ENCODE measurements at regions not wholly inside any gene's neighbourhood (a gene's known extent, or its start where the extent isn't known, plus 50 kb on each side); places are given as distances from the start of the nearest gene placed in this dataset.
A peak's percentile ranks its signal among the peaks of the same experiment; 100 is the strongest.

GRCh38 chr4:110877778-110878370, 255.0 kb upstream of the PITX2 start:
- H3K27me3 ChIP-seq (ENCODE audit: insufficient read depth, low read length) = peaks cover 5% of the 10 kb centered on the region; the same call in 1 of the 2 replicates
- H3K36me3 ChIP-seq (ENCODE audit: insufficient read depth, low read length) = no peaks in the 10 kb centered on the region
- H3K27ac ChIP-seq (ENCODE audit: low read depth, low read length) = no peak overlapping the region
- H3K79me2 ChIP-seq (ENCODE audit: control insufficient read depth, insufficient read depth, low read length, unreplicated experiment) = no peaks in the 10 kb centered on the region
- H3K4me1 ChIP-seq (ENCODE audit: control insufficient read depth, insufficient read depth, low read length, unreplicated experiment) = no peaks in the 10 kb centered on the region
- no peak overlapping the region for H3K4me3 ChIP-seq (ENCODE audit: low read depth, low read length)
- no peak overlapping the region for H2AFZ ChIP-seq (ENCODE audit: low read length, unreplicated experiment)

GRCh38 chr4:110878413-110878812, 255.5 kb upstream of the PITX2 start:
- H3K27ac ChIP-seq (ENCODE audit: low read depth, low read length) = no peak overlapping the region
- no peaks in the 10 kb centered on the region for H3K36me3 ChIP-seq (ENCODE audit: insufficient read depth, low read length)
- H3K4me3 ChIP-seq (ENCODE audit: low read depth, low read length) = no peak overlapping the region
- no peak overlapping the region for H2AFZ ChIP-seq (ENCODE audit: low read length, unreplicated experiment)
- H3K27me3 ChIP-seq (ENCODE audit: insufficient read depth, low read length) = peaks cover 5% of the 10 kb centered on the region; the same call in 1 of the 2 replicates
- no peaks in the 10 kb centered on the region for H3K79me2 ChIP-seq (ENCODE audit: control insufficient read depth, insufficient read depth, low read length, unreplicated experiment)
- no peaks in the 10 kb centered on the region for H3K4me1 ChIP-seq (ENCODE audit: control insufficient read depth, insufficient read depth, low read length, unreplicated experiment)

DNA sequence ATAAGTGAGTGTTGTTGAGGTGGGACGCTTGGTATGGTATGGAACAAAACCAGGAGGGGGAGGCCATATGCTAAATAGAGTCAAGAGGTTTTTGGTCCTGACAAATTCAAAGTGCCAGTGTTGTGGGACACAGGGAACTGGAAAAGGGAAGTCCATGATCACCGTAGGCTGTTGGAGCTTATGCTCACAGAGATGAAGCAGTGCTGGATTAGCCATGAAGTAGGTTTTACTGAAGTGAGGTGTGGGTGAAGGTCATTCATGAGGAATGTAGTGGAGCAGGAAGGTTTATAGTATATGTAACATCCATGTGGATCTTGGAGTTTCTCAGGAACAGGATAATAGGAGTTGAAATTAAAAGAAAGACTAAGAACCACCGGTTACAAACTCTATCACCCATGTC, 256.1 kb upstream of the PITX2 start:
- H3K27ac ChIP-seq (ENCODE audit: low read depth, low read length) = no peak overlapping the region
- no peak overlapping the region for H3K4me3 ChIP-seq (ENCODE audit: low read depth, low read length)
- H3K4me1 ChIP-seq (ENCODE audit: control insufficient read depth, insufficient read depth, low read length, unreplicated experiment) = no peaks in the 10 kb centered on the region
- H3K27me3 ChIP-seq (ENCODE audit: insufficient read depth, low read length) = peaks cover 5% of the 10 kb centered on the region; the same call in 1 of the 2 replicates
- H2AFZ ChIP-seq (ENCODE audit: low read length, unreplicated experiment) = no peak overlapping the region
- H3K79me2 ChIP-seq (ENCODE audit: control insufficient read depth, insufficient read depth, low read length, unreplicated experiment) = no peaks in the 10 kb centered on the region
- H3K36me3 ChIP-seq (ENCODE audit: insufficient read depth, low read length) = no peaks in the 10 kb centered on the region

- H3K4me1 ChIP-seq (ENCODE audit: control insufficient read depth, insufficient read depth, low read length, unreplicated experiment) = no peaks in the 10 kb centered on the region
Measured at GRCh38 chr4:110886270-110886669, 263.4 kb upstream of the PITX2 start.

DNA sequence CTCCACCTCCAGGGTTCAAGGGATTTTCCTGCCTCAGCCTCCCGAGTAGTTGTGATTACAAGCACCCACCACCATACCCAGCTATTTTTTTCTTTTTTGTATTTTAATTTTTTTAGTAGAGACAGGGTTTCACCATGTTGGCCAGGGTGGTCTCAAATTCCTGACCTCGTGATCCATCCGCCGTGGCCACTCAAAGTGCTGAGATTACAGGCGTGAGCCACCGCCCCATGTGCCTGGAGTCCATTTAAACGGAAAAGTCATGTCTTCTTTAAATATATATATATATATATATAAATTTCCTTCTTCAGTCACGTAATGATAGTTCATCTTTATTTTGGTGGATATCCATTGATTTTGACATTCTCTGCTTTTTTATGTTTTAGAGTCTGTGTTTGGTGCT, 264.0 kb upstream of the PITX2 start:
- Histone ChIP-seq H3K79me2 (ENCODE audit: control insufficient read depth, insufficient read depth, low read length, unreplicated experiment) (no peaks in the 10 kb centered on the region), H3K4me1 (ENCODE audit: control insufficient read depth, insufficient read depth, low read length, unreplicated experiment) (no peaks in the 10 kb centered on the region), H3K36me3 (ENCODE audit: insufficient read depth, low read length) (no peaks in the 10 kb centered on the region), H3K27me3 (ENCODE audit: insufficient read depth, low read length) (peaks cover 4% of the 10 kb centered on the region; the same call in 1 of the 2 replicates), H3K4me3 (ENCODE audit: low read depth, low read length) (no peak overlapping the region), H2AFZ (ENCODE audit: low read length, unreplicated experiment) (no peak overlapping the region), H3K27ac (ENCODE audit: low read depth, low read length) (no peak overlapping the region)

More at GRCh38 chr4:110886270-110886669, 263.4 kb upstream of the PITX2 start:
- Histone ChIP-seq H2AFZ (ENCODE audit: low read length, unreplicated experiment) (no peak overlapping the region), H3K4me3 (ENCODE audit: low read depth, low read length) (no peak overlapping the region), H3K27ac (ENCODE audit: low read depth, low read length) (no peak overlapping the region), H3K36me3 (ENCODE audit: insufficient read depth, low read length) (no peaks in the 10 kb centered on the region), H3K79me2 (ENCODE audit: control insufficient read depth, insufficient read depth, low read length, unreplicated experiment) (no peaks in the 10 kb centered on the region), H3K27me3 (ENCODE audit: insufficient read depth, low read length) (peaks cover 4% of the 10 kb centered on the region; the same call in 1 of the 2 replicates)

DNA sequence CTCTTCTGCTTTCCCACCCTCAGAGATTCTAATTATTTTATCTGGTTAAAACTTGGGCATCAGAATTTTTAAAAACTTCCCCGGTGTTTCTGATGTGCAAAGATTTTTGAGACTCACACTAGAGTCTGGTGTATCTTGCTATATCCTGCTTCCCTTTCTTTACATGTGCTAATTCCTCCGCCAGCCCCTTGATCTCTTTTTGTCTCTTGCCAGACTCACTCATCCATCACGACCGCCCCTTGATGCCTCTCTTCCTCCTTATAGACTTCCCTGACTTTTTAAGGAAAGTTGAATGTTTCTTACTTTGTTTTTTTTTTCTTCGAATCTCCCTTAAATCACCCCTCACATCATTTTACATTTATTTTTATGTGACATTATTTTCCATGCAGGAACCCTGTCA, 274.9 kb upstream of the PITX2 start:
- Histone ChIP-seq H2AFZ (ENCODE audit: low read length, unreplicated experiment) (peak overlapping the region; percentile 23), H3K36me3 (ENCODE audit: insufficient read depth, low read length) (no peaks in the 10 kb centered on the region), H3K27ac (ENCODE audit: low read depth, low read length) (no peak overlapping the region), H3K79me2 (ENCODE audit: control insufficient read depth, insufficient read depth, low read length, unreplicated experiment) (no peaks in the 10 kb centered on the region), H3K4me3 (ENCODE audit: low read depth, low read length) (no peak overlapping the region), H3K27me3 (ENCODE audit: insufficient read depth, low read length) (peaks cover 8% of the 10 kb centered on the region), H3K4me1 (ENCODE audit: control insufficient read depth, insufficient read depth, low read length, unreplicated experiment) (no peaks in the 10 kb centered on the region)

DNA sequence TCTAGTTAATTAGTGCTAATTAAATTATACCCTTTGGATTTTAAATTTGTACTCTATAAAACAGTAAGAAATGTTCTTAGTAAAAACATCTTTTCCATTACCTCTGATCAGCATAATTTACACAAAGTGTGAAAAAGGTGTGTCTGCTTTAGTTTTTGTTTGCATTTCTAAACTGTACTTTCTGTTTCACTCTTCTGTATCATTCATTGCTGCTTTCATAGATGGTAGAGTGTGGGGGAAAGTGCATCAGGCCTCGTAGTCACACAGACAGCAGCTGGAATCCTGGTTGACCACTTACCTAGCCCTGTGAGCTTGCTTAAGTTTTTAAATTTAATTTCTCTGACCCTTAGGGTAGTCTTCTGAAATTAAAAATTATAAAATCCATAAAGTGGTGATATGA, 275.4 kb upstream of the PITX2 start:
- Histone ChIP-seq H3K27me3 (ENCODE audit: insufficient read depth, low read length) (peaks cover 13% of the 10 kb centered on the region), H3K27ac (ENCODE audit: low read depth, low read length) (no peak overlapping the region), H3K4me3 (ENCODE audit: low read depth, low read length) (no peak overlapping the region), H3K36me3 (ENCODE audit: insufficient read depth, low read length) (no peaks in the 10 kb centered on the region), H3K79me2 (ENCODE audit: control insufficient read depth, insufficient read depth, low read length, unreplicated experiment) (no peaks in the 10 kb centered on the region), H3K4me1 (ENCODE audit: control insufficient read depth, insufficient read depth, low read length, unreplicated experiment) (no peaks in the 10 kb centered on the region), H2AFZ (ENCODE audit: low read length, unreplicated experiment) (no peak overlapping the region)

- Histone ChIP-seq H3K27ac (ENCODE audit: low read depth, low read length) (no peak overlapping the region), H3K4me1 (ENCODE audit: control insufficient read depth, insufficient read depth, low read length, unreplicated experiment) (no peaks in the 10 kb centered on the region), H3K4me3 (ENCODE audit: low read depth, low read length) (no peak overlapping the region), H3K79me2 (ENCODE audit: control insufficient read depth, insufficient read depth, low read length, unreplicated experiment) (no peaks in the 10 kb centered on the region), H3K36me3 (ENCODE audit: insufficient read depth, low read length) (no peaks in the 10 kb centered on the region), H2AFZ (ENCODE audit: low read length, unreplicated experiment) (no peak overlapping the region), H3K27me3 (ENCODE audit: insufficient read depth, low read length) (peaks cover 31% of the 10 kb centered on the region)
Measured at GRCh38 chr4:110900213-110900769, 277.4 kb upstream of the PITX2 start.

DNA sequence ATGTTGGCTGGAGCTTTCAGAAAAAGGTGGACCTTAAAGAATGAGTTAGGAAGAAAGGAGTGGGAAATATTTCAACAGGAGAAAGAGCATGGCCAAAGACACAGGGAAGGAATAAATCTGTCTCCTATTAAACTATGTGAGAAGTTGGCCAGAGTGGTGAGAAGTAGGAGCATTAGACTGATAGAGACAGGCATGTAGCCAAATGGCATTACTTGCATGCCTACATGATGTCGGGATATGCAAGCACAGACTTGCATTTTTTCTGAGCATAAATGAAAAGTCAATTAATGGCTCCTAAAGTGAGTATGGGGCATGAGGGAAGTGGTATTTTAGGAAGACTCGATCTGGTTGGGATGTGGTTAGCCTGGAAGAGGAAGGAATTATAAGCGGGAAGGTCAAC, 279.6 kb upstream of the PITX2 start:
- H3K79me2 ChIP-seq (ENCODE audit: control insufficient read depth, insufficient read depth, low read length, unreplicated experiment) = no peaks in the 10 kb centered on the region
- H2AFZ ChIP-seq (ENCODE audit: low read length, unreplicated experiment) = no peak overlapping the region
- peaks cover 41% of the 10 kb centered on the region for H3K27me3 ChIP-seq (ENCODE audit: insufficient read depth, low read length)
- no peaks in the 10 kb centered on the region for H3K4me1 ChIP-seq (ENCODE audit: control insufficient read depth, insufficient read depth, low read length, unreplicated experiment)
- no peaks in the 10 kb centered on the region for H3K36me3 ChIP-seq (ENCODE audit: insufficient read depth, low read length)
- no peak overlapping the region for H3K4me3 ChIP-seq (ENCODE audit: low read depth, low read length)
- H3K27ac ChIP-seq (ENCODE audit: low read depth, low read length) = no peak overlapping the region

DNA sequence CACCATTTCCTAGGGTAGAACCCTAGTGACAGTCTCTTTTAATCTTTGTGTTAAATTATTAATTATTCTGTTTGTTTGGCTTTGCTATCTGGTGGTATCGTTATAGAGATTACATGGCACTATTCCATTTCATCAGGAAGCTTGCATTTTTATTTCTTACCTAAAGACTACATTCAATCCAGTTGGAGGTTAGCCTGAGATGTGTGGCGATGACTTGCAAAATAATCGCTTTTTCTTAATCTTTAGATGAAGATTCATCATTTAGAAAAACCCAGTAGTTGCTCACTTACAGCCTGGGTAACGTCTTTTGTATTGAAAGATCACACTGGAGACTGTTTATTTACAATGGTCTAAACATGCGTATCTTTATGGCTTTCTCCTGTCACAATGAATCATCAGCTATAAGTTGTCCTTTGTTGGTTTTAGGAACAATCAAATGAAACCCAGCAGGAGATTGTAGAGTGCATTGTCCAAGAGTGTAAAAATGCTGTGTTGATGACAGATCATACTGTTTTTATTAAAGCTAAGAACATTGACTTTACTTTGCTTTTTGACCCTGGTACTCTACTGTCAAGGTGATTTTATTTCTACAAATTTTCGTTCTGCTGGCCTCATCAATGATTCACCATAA, 281.7 kb upstream of the PITX2 start:
- H3K4me3 ChIP-seq (ENCODE audit: low read depth, low read length) = no peak overlapping the region
- no peak overlapping the region for H3K27ac ChIP-seq (ENCODE audit: low read depth, low read length)
- H3K36me3 ChIP-seq (ENCODE audit: insufficient read depth, low read length) = no peaks in the 10 kb centered on the region

DNA sequence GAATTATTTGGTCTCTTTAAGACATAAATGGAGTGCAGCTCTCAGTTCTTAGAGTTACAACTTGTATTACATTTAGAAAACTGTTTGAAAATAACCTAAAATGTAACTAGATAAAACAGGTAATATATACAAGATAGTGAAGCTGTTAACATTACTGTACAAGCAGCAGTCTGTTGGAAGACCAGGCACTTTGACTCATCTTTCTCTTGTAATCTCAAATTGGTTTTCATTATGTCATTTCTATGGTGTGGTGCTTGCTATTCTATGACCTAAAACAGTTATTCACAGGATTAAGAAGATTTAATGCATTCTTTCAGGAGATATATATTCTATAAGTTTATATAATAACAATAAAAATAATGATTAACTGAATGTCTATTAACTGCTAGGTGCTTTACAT, 282.5 kb upstream of the PITX2 start:
- peaks cover 41% of the 10 kb centered on the region for H3K27me3 ChIP-seq (ENCODE audit: insufficient read depth, low read length)
- no peaks in the 10 kb centered on the region for H3K36me3 ChIP-seq (ENCODE audit: insufficient read depth, low read length)
- no peaks in the 10 kb centered on the region for H3K4me1 ChIP-seq (ENCODE audit: control insufficient read depth, insufficient read depth, low read length, unreplicated experiment)
- no peak overlapping the region for H2AFZ ChIP-seq (ENCODE audit: low read length, unreplicated experiment)
- no peaks in the 10 kb centered on the region for H3K79me2 ChIP-seq (ENCODE audit: control insufficient read depth, insufficient read depth, low read length, unreplicated experiment)
- H3K4me3 ChIP-seq (ENCODE audit: low read depth, low read length) = no peak overlapping the region
- H3K27ac ChIP-seq (ENCODE audit: low read depth, low read length) = no peak overlapping the region

More for the DNA sequence above, 281.7 kb upstream of the PITX2 start:
- H3K79me2 ChIP-seq (ENCODE audit: control insufficient read depth, insufficient read depth, low read length, unreplicated experiment) = no peaks in the 10 kb centered on the region
- H3K27me3 ChIP-seq (ENCODE audit: insufficient read depth, low read length) = peaks cover 41% of the 10 kb centered on the region
- no peak overlapping the region for H2AFZ ChIP-seq (ENCODE audit: low read length, unreplicated experiment)
- no peaks in the 10 kb centered on the region for H3K4me1 ChIP-seq (ENCODE audit: control insufficient read depth, insufficient read depth, low read length, unreplicated experiment)
